ENCODE measurements at regions not wholly inside any gene's neighbourhood (a gene's known extent, or its start where the extent isn't known, plus 50 kb on each side); places are given as distances from the start of the nearest gene placed in this dataset.
A peak's percentile ranks its signal among the peaks of the same experiment; 100 is the strongest.

GRCh38 chr9:592225-592624 is 249.3 kb upstream of the DMRT1 start:
- Mint-ChIP-seq H3K4me3 (no peak overlapping the region), H3K4me1 (peaks cover 16% of the 10 kb centered on the region), H3K9me3 (no peaks in the 10 kb centered on the region), H3K27ac (no peak overlapping the region), H3K27me3 (ENCODE audit: insufficient read depth, low read depth) (peaks cover 2% of the 10 kb centered on the region), H3K36me3 (no peaks in the 10 kb centered on the region)
- Histone ChIP-seq H3K36me3 (no peaks in the 10 kb centered on the region), H3K4me1 (peaks cover 3% of the 10 kb centered on the region), H3F3A (ENCODE audit: low read depth) (no peaks in the 10 kb centered on the region), H2AFZ (replicated peaks) (no peak overlapping the region), H3K79me2 (ENCODE audit: low read depth) (no peaks in the 10 kb centered on the region), H3K4me3 (no peak overlapping the region), H3K27ac (no peak overlapping the region), H3K9me3 (ENCODE audit: low read depth) (no peaks in the 10 kb centered on the region), H4K20me1 (ENCODE audit: low read depth) (no peaks in the 10 kb centered on the region), H3K27me3 (no peaks in the 10 kb centered on the region), H3K4me2 (no peak overlapping the region), H3K9ac (no peak overlapping the region)
- peak; percentile 11 for DNase-seq (ENCODE audit: low spot score)
- TF ChIP-seq EZH2phosphoT487 (IDR thresholded peaks at IDR 0.05): no peak
- no peak for TF ChIP-seq EZH2 (IDR thresholded peaks at IDR 0.05)
- TF ChIP-seq, protein P1, sequence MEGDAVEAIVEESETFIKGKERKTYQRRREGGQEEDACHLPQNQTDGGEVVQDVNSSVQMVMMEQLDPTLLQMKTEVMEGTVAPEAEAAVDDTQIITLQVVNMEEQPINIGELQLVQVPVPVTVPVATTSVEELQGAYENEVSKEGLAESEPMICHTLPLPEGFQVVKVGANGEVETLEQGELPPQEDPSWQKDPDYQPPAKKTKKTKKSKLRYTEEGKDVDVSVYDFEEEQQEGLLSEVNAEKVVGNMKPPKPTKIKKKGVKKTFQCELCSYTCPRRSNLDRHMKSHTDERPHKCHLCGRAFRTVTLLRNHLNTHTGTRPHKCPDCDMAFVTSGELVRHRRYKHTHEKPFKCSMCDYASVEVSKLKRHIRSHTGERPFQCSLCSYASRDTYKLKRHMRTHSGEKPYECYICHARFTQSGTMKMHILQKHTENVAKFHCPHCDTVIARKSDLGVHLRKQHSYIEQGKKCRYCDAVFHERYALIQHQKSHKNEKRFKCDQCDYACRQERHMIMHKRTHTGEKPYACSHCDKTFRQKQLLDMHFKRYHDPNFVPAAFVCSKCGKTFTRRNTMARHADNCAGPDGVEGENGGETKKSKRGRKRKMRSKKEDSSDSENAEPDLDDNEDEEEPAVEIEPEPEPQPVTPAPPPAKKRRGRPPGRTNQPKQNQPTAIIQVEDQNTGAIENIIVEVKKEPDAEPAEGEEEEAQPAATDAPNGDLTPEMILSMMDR (IDR thresholded peaks at IDR 0.05): no peak

DNA sequence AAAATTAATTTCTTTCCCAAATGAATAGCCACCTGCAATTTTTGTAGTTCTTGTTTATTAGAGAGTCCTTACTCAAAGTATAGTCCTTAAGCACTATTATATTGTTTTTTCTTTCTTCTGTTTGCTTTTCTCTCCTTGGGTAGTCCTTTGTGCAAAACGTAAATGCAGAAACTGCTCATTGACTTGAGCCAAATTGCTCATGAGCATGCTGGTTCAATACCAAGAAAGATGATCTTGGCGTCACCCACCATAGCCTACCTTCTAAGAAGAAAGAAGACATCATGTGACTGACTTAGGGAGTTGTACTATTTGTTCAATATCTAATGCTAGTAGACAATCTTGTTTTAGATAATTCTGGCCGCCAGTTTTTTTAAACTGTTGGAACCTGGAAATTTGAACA is 248.8 kb upstream of the DMRT1 start:
- Histone ChIP-seq H3K27me3 (no peaks in the 10 kb centered on the region), H4K20me1 (ENCODE audit: low read depth) (no peaks in the 10 kb centered on the region), H3K4me3 (no peak overlapping the region), H3K27ac (no peak overlapping the region), H3K79me2 (ENCODE audit: low read depth) (no peaks in the 10 kb centered on the region), H3K4me1 (peaks cover 3% of the 10 kb centered on the region), H3K9me3 (ENCODE audit: low read depth) (no peaks in the 10 kb centered on the region), H3K9ac (no peak overlapping the region), H3F3A (ENCODE audit: low read depth) (no peaks in the 10 kb centered on the region), H3K4me2 (no peak overlapping the region), H3K36me3 (no peaks in the 10 kb centered on the region), H2AFZ (replicated peaks) (no peak overlapping the region)
- no peak overlapping the region for H3K4me3 Mint-ChIP-seq
- TF ChIP-seq EZH2phosphoT487 (IDR thresholded peaks at IDR 0.05): no peak
- TF ChIP-seq, protein P1 (IDR thresholded peaks at IDR 0.05): no peak
- TF ChIP-seq EZH2 (IDR thresholded peaks at IDR 0.05): no peak
- no peaks in the 10 kb centered on the region for H3K9me3 Mint-ChIP-seq
- no peaks in the 10 kb centered on the region for H3K36me3 Mint-ChIP-seq
- DNase-seq (ENCODE audit: low spot score): no peak
- H3K27ac Mint-ChIP-seq: no peak overlapping the region
- peaks cover 16% of the 10 kb centered on the region for H3K4me1 Mint-ChIP-seq
- H3K27me3 Mint-ChIP-seq (ENCODE audit: insufficient read depth, low read depth): peaks cover 2% of the 10 kb centered on the region

- Histone ChIP-seq H3K4me3 (no peak overlapping the region), H3K9me3 (ENCODE audit: low read depth) (no peaks in the 10 kb centered on the region), H3K27me3 (no peaks in the 10 kb centered on the region), H3K9ac (no peak overlapping the region), H3F3A (ENCODE audit: low read depth) (no peaks in the 10 kb centered on the region), H3K36me3 (no peaks in the 10 kb centered on the region), H3K4me1 (peaks cover 3% of the 10 kb centered on the region), H3K27ac (no peak overlapping the region), H2AFZ (replicated peaks) (no peak overlapping the region), H3K4me2 (no peak overlapping the region), H3K79me2 (ENCODE audit: low read depth) (no peaks in the 10 kb centered on the region), H4K20me1 (ENCODE audit: low read depth) (no peaks in the 10 kb centered on the region)
- DNase-seq (ENCODE audit: low spot score): no peak
- peaks cover 2% of the 10 kb centered on the region for H3K9me3 Mint-ChIP-seq
- H3K27ac Mint-ChIP-seq: no peak overlapping the region
- H3K27me3 Mint-ChIP-seq (ENCODE audit: insufficient read depth, low read depth): peaks cover 2% of the 10 kb centered on the region
- no peak overlapping the region for H3K4me3 Mint-ChIP-seq
- H3K4me1 Mint-ChIP-seq: peaks cover 16% of the 10 kb centered on the region
- no peaks in the 10 kb centered on the region for H3K36me3 Mint-ChIP-seq
- TF ChIP-seq EZH2 (IDR thresholded peaks at IDR 0.05): no peak
- TF ChIP-seq, protein P1 (IDR thresholded peaks at IDR 0.05): no peak
- TF ChIP-seq EZH2phosphoT487 (IDR thresholded peaks at IDR 0.05): no peak
Observed at GRCh38 chr9:593809-594208, 247.7 kb upstream of the DMRT1 start.
